ENCODE measurements at regions not wholly inside any gene's neighbourhood (a gene's known extent, or its start where the extent isn't known, plus 50 kb on each side); places are given as distances from the start of the nearest gene placed in this dataset.
"Not testable (repeated sequence)": the region's sequence is repeated elsewhere in the genome, so short reads cannot be mapped to it uniquely, and the experiment has no call there.

GRCh38 chr9:30935730-30936129 is 1448.7 kb upstream of the ACO1 start:
- no peak for TF ChIP-seq CTCF (conservative IDR thresholded peaks at IDR 0.05)
- TF ChIP-seq ZFX (IDR thresholded peaks at IDR 0.05), result no peak
- H3K27ac ChIP-seq, result no peak overlapping the region

- H3K27ac ChIP-seq, result no peak overlapping the region
- TF ChIP-seq CTCF (conservative IDR thresholded peaks at IDR 0.05) (no peak), ZFX (IDR thresholded peaks at IDR 0.05) (no peak)
These were observed 1447.3 kb upstream of the ACO1 start for GRCh38 chr9:30937106-30937505.

- not testable (repeated sequence) for H3K27ac ChIP-seq
These were observed 1441.6 kb upstream of the ACO1 start for GRCh38 chr9:30942852-30943251.

GRCh38 chr9:30943446-30944224 is 1440.8 kb upstream of the ACO1 start:
- H3K27ac ChIP-seq, result no peak overlapping the region
- TF ChIP-seq CTCF (conservative IDR thresholded peaks at IDR 0.05) (no peak), ZFX (IDR thresholded peaks at IDR 0.05) (no peak)

GRCh38 chr9:30944225-30944569 is 1440.2 kb upstream of the ACO1 start:
- no peak overlapping the region for H3K27ac ChIP-seq
- no peak for TF ChIP-seq CTCF (conservative IDR thresholded peaks at IDR 0.05)
- TF ChIP-seq ZFX (IDR thresholded peaks at IDR 0.05), result no peak

GRCh38 chr9:30944741-30945280 is 1439.6 kb upstream of the ACO1 start:
- H3K27ac ChIP-seq, result no peak overlapping the region
- no peak for TF ChIP-seq CTCF (conservative IDR thresholded peaks at IDR 0.05)
- no peak for TF ChIP-seq ZFX (IDR thresholded peaks at IDR 0.05)

- TF ChIP-seq CTCF (conservative IDR thresholded peaks at IDR 0.05), result no peak
- no peak for TF ChIP-seq ZFX (IDR thresholded peaks at IDR 0.05)
- H3K27ac ChIP-seq, result no peak overlapping the region
These were observed 1420.1 kb upstream of the ACO1 start for GRCh38 chr9:30964332-30964731.

GRCh38 chr9:30967476-30967875 is 1417.0 kb upstream of the ACO1 start:
- peak; percentile 16 for TF ChIP-seq CTCF (conservative IDR thresholded peaks at IDR 0.05)
- no peak for TF ChIP-seq ZFX (IDR thresholded peaks at IDR 0.05)
- H3K27ac ChIP-seq, result no peak overlapping the region

Data from C4-2B (cell line).